Epithelial cell of proximal tubule (primary cell): ENCODE measurements at regions not wholly inside any gene's neighbourhood (a gene's known extent, or its start where the extent isn't known, plus 50 kb on each side); places are given as distances from the start of the nearest gene placed in this dataset.

ENCODE experiments used
- DNase-seq: peaks from one replicate; pipeline ENCODE4 v3.0.0-alpha.2; 2011; ENCODE audit warnings: low read depth
- H3K4me3 ChIP-seq: 2 replicates; pipeline ENCODE4 v1.5.1; 2011; ENCODE audit warnings: low read depth, mild to moderate bottlenecking, low read length
- CTCF ChIP-seq: conservative IDR thresholded peaks from 2 replicates; pipeline ENCODE4 v1.5.1; 2012; ENCODE audit warnings: low read depth, mild to moderate bottlenecking, low read length

DNA sequence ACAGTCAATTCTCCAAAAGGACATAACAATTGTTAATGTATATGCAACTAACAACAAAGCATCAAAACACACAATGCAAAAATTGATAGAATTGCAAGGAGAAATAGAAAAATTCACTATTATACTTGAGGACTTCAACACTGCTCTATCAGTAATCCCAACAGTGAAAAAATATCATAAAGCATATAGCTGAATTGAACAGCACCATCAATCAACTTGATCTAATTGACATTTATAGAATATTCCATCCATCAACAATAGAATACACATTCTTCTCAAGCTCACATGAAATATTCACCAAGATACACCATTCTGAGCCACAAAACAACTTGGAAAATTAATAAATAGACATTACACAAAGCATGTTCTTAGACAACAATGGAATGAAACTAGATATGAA, 60.1 kb upstream of the ASXL3 start:
- no peak for TF ChIP-seq CTCF
- DNase-seq: no peak
- H3K4me3 ChIP-seq: no peak overlapping the region

- no peak for DNase-seq
- no peak overlapping the region for H3K4me3 ChIP-seq
- TF ChIP-seq CTCF: no peak
Measured at GRCh38 chr18:33513027-33513426, 65.0 kb upstream of the ASXL3 start.

DNA sequence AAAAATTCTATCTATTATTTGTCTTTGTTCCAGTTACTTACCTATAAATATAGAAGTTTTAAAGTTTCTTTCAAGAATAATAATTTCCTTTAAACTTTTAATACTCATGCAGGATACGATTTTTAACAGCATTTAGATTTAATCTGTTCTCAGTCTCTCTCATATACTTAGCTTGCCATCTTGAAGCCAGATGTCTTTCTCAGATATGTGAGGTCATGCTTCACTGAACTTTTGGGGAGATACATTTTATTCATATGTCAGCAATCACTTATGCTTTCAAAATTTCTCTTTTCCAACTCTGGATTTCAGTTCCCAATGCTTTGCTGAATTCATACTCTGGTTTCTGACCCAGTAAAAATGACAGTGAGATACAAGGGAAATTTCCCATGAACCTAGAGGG, 66.5 kb upstream of the CCDC178 start:
- no peak for TF ChIP-seq CTCF

GRCh38 chr18:33505798-33506197, 65.3 kb upstream of the CCDC178 start:
- H3K4me3 ChIP-seq: no peak overlapping the region
- no peak for TF ChIP-seq CTCF
- no peak for DNase-seq

More for the DNA sequence above, 66.5 kb upstream of the CCDC178 start:
- DNase-seq: no peak
- no peak overlapping the region for H3K4me3 ChIP-seq

- no peak for DNase-seq
- no peak for TF ChIP-seq CTCF
- no peak overlapping the region for H3K4me3 ChIP-seq
Measured at GRCh38 chr18:33505297-33505696, 64.8 kb upstream of the CCDC178 start.

DNA sequence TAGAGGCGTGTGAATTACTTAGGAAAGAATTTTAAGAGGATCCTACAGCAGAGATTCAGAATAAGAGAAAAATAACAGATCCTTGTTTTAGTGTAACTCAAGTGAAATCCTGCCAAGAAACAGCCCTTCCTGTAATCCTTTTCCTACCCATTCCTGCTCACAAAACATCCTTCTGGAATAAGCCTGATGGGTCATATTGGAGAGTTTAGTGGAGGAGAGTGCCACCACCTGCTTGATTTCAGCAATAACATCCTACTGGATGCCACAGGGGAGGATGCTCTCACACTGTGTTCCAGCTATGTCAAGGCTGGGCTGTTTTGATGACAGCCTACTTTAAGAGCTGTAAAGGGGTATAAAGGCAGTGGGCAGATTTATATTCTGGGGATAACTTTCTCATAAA, 54.8 kb upstream of the CCDC178 start:
- H3K4me3 ChIP-seq: no peak overlapping the region
- DNase-seq: peak; percentile 12
- peak; percentile 84 for TF ChIP-seq CTCF
